ENCODE measurements at regions not wholly inside any gene's neighbourhood (a gene's known extent, or its start where the extent isn't known, plus 50 kb on each side); places are given as distances from the start of the nearest gene placed in this dataset.

DNA sequence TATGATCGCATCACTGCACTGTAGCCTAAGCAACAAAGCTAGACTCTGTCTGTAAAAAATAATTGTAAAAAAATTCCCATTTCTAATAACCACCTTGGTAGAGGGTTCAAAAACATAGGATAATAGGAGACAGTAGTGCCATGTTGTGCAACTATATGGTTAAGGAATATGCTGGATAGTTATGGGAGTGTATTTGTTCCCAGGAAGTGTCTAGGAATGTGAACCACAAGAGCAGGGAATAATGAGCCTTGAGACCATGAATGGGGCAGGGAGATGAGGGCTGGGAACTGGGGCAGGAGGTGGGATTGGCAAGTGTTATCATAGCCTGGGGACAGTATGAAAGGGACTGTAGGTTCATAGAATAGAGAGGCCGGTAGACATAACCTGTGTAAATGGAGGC, 50.4 kb downstream of the RUSC2 start:
- Histone ChIP-seq H3K27me3 (replicated peaks in 1 of 4; ENCODE audit: control extremely low read depth in 1 of 4, control insufficient read depth in 3 of 4, insufficient read depth in 4 of 4, low read length in 3 of 4) (no peaks in the 10 kb centered on the region), H3K4me3 (ENCODE audit: control extremely low read depth in 1 of 5, extremely low read depth in 1 of 5, insufficient read depth in 1 of 5, low read depth in 2 of 5, low read length in 4 of 5) (no peak overlapping the region), H3K79me2 (ENCODE audit: control insufficient read depth, insufficient read depth, low read length) (no peaks in the 10 kb centered on the region), H2AFZ (ENCODE audit: insufficient read depth, low read depth, low read length, poor library complexity, severe bottlenecking) (no peak overlapping the region), H4K20me1 (ENCODE audit: control insufficient read depth, insufficient read depth, low read length, poor library complexity, severe bottlenecking) (no peaks in the 10 kb centered on the region), H3K36me3 (replicated peaks in 1 of 2; ENCODE audit: control extremely low read depth in 1 of 2, control insufficient read depth in 1 of 2, extremely low read depth in 1 of 2, insufficient read depth in 2 of 2, low read length in 1 of 2) (no peaks in the 10 kb centered on the region), H3K9me3 (ENCODE audit: control extremely low read depth in 1 of 3, control insufficient read depth in 2 of 3, insufficient read depth in 1 of 3, low read length in 2 of 3) (no peaks in the 10 kb centered on the region), H3K4me2 (replicated peaks; ENCODE audit: low read depth, low read length, poor library complexity, severe bottlenecking) (no peak overlapping the region), H3K9ac (ENCODE audit: low read length) (no peak overlapping the region), H3K4me1 (ENCODE audit: control insufficient read depth in 2 of 2, insufficient read depth in 2 of 2, low read length in 2 of 2) (no peaks in the 10 kb centered on the region), H3K27ac (ENCODE audit: low read length in 2 of 2) (no peak overlapping the region)
- Mint-ChIP-seq H3K27ac (no peak overlapping the region), H3K9me3 (ENCODE audit: insufficient read depth) (no peaks in the 10 kb centered on the region), H3K4me3 (no peak overlapping the region), H3K4me1 (no peaks in the 10 kb centered on the region), H3K27me3 (peaks cover 36% of the 10 kb centered on the region)
- ATAC-seq (ENCODE audit: low read depth) (no peak), DNase-seq (no peak)
- 100% methylated on average over 1 of the region's 2 CpGs for WGBS (ENCODE audit: insufficient coverage)
- ChIA-PET POLR2A (no interaction called here), CTCF (no interaction called here)
- TF ChIP-seq, protein P1, sequence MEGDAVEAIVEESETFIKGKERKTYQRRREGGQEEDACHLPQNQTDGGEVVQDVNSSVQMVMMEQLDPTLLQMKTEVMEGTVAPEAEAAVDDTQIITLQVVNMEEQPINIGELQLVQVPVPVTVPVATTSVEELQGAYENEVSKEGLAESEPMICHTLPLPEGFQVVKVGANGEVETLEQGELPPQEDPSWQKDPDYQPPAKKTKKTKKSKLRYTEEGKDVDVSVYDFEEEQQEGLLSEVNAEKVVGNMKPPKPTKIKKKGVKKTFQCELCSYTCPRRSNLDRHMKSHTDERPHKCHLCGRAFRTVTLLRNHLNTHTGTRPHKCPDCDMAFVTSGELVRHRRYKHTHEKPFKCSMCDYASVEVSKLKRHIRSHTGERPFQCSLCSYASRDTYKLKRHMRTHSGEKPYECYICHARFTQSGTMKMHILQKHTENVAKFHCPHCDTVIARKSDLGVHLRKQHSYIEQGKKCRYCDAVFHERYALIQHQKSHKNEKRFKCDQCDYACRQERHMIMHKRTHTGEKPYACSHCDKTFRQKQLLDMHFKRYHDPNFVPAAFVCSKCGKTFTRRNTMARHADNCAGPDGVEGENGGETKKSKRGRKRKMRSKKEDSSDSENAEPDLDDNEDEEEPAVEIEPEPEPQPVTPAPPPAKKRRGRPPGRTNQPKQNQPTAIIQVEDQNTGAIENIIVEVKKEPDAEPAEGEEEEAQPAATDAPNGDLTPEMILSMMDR (IDR thresholded peaks at IDR 0.05): no peak
- TF ChIP-seq EZH2 (IDR thresholded peaks at IDR 0.05; ENCODE audit: borderline replicate concordance, insufficient read depth, low read depth, low read length, poor library complexity, severe bottlenecking): no peak
- intact Hi-C loops (cut with micrococcal nuclease): no loop called here

DNA sequence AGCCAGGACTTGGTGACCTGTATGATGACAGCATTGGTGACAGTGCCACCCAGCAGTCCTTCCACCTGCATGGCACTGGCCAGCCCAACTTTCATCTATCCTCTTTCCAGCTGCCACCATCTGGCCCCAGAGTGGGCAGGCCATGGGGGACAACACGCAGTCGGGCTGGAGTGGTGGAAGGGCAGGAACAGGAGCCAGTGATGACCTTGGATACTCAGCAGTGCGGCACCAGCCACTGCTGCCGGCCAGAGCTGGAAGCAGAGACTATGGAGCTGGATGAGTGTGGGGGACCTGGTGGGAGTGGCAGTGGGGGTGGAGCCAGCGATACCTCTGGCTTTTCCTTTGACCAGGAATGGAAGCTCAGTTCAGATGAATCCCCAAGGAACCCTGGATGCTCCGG, 56.9 kb downstream of the RUSC2 start:
- POLR2A ChIA-PET: no interaction called here
- no peaks in the 10 kb centered on the region for H3K9me3 ChIP-seq (ENCODE audit: control extremely low read depth in 1 of 3, control insufficient read depth in 2 of 3, insufficient read depth in 1 of 3, low read length in 2 of 3)
- TF ChIP-seq EZH2 (IDR thresholded peaks at IDR 0.05; ENCODE audit: borderline replicate concordance, insufficient read depth, low read depth, low read length, poor library complexity, severe bottlenecking): no peak
- TF ChIP-seq, protein P1 (IDR thresholded peaks at IDR 0.05): no peak
- Mint-ChIP-seq H3K9me3 (ENCODE audit: insufficient read depth) (no peaks in the 10 kb centered on the region), H3K27me3 (peaks cover 8% of the 10 kb centered on the region), H3K4me3 (no peak overlapping the region), H3K27ac (no peak overlapping the region), H3K4me1 (no peaks in the 10 kb centered on the region)
- no peak for DNase-seq
- ATAC-seq (ENCODE audit: low read depth): no peak
- H3K27ac ChIP-seq (ENCODE audit: low read length in 2 of 2): no peak overlapping the region
- no peaks in the 10 kb centered on the region for H4K20me1 ChIP-seq (ENCODE audit: control insufficient read depth, insufficient read depth, low read length, poor library complexity, severe bottlenecking)
- H3K9ac ChIP-seq (ENCODE audit: low read length): no peak overlapping the region
- no peaks in the 10 kb centered on the region for H3K27me3 ChIP-seq (replicated peaks in 1 of 4; ENCODE audit: control extremely low read depth in 1 of 4, control insufficient read depth in 3 of 4, insufficient read depth in 4 of 4, low read length in 3 of 4)
- no peaks in the 10 kb centered on the region for H3K79me2 ChIP-seq (ENCODE audit: control insufficient read depth, insufficient read depth, low read length)
- CTCF ChIA-PET: no interaction called here
- no peak overlapping the region for H2AFZ ChIP-seq (ENCODE audit: insufficient read depth, low read depth, low read length, poor library complexity, severe bottlenecking)
- no peak overlapping the region for H3K4me2 ChIP-seq (replicated peaks; ENCODE audit: low read depth, low read length, poor library complexity, severe bottlenecking)
- H3K36me3 ChIP-seq (replicated peaks in 1 of 2; ENCODE audit: control extremely low read depth in 1 of 2, control insufficient read depth in 1 of 2, extremely low read depth in 1 of 2, insufficient read depth in 2 of 2, low read length in 1 of 2): no peaks in the 10 kb centered on the region
- H3K4me3 ChIP-seq (ENCODE audit: control extremely low read depth in 1 of 5, extremely low read depth in 1 of 5, insufficient read depth in 1 of 5, low read depth in 2 of 5, low read length in 4 of 5): no peak overlapping the region
- intact Hi-C loops (cut with micrococcal nuclease): no loop called here
- no peaks in the 10 kb centered on the region for H3K4me1 ChIP-seq (ENCODE audit: control insufficient read depth in 2 of 2, insufficient read depth in 2 of 2, low read length in 2 of 2)
- 96% methylated on average over 5 of the region's 6 CpGs for WGBS (ENCODE audit: insufficient coverage)
